Tibial nerve (tissue), 4 donors: ENCODE measurements at regions not wholly inside any gene's neighbourhood (a gene's known extent, or its start where the extent isn't known, plus 50 kb on each side); places are given as distances from the start of the nearest gene placed in this dataset.

ENCODE experiments used
- CTCF ChIP-seq, 5 experiments: fragments of 200-600 bp in 3 of 5; fragments of 450-650 bp in 2 of 5; sonication (generic) in 3 of 5; IDR thresholded peaks; one replicate each; pipeline ENCODE4 v1.5.1; 2016 to 2019; ENCODE audit warnings: antibody characterized with exemption in 5 of 5, mild to moderate bottlenecking in 3 of 5, moderate library complexity in 2 of 5
- EP300 ChIP-seq, 2 donors: sonication (generic); formaldehyde crosslinking; IDR thresholded peaks; one replicate each; pipeline ENCODE4 v1.6.1; 2017; ENCODE audit warnings: antibody characterized with exemption in 2 of 2, mild to moderate bottlenecking in 1 of 2
- POLR2A ChIP-seq, 2 donors: fragments of 450-650 bp; IDR thresholded peaks; one replicate each; pipeline ENCODE4 v1.6.1; 2017; ENCODE audit warnings: antibody characterized with exemption in 2 of 2, mild to moderate bottlenecking in 2 of 2, moderate library complexity in 2 of 2

GRCh38 chr6:134814076-134814695 lies 135.7 kb downstream of the ALDH8A1 start:
- TF ChIP-seq CTCF (IDR thresholded peaks at IDR 0.05) (no peak), POLR2A (IDR thresholded peaks at IDR 0.05) (no peak), EP300 (IDR thresholded peaks at IDR 0.05) (no peak)
